Inferior parietal cortex (tissue), 1 donor: ENCODE measurements at regions not wholly inside any gene's neighbourhood (a gene's known extent, or its start where the extent isn't known, plus 50 kb on each side); places are given as distances from the start of the nearest gene placed in this dataset.

Experiments used
- DNase-seq: peaks from one replicate; pipeline ENCODE4 v3.0.0-alpha.2; 2016; ENCODE audit errors: extremely low spot score

GRCh38 chrX:42624524-42624923, 153.4 kb downstream of the PPP1R2C start:
- no peak for DNase-seq

GRCh38 chrX:42619068-42619467, 158.9 kb downstream of the PPP1R2C start:
- DNase-seq, result no peak

GRCh38 chrX:42616981-42617380, 161.0 kb downstream of the PPP1R2C start:
- no peak for DNase-seq

GRCh38 chrX:42615161-42615563, 162.8 kb downstream of the PPP1R2C start:
- DNase-seq, result no peak

- DNase-seq, result no peak
These were observed 171.4 kb downstream of the PPP1R2C start for GRCh38 chrX:42606591-42606990.

- no peak for DNase-seq
These were observed 173.7 kb downstream of the PPP1R2C start for GRCh38 chrX:42604302-42604701.

- DNase-seq, result no peak
These were observed 174.9 kb downstream of the PPP1R2C start for GRCh38 chrX:42603016-42603415.

GRCh38 chrX:42602566-42602965, 175.4 kb downstream of the PPP1R2C start:
- no peak for DNase-seq

GRCh38 chrX:42602136-42602535, 175.8 kb downstream of the PPP1R2C start:
- no peak for DNase-seq

GRCh38 chrX:42597481-42597880, 180.5 kb downstream of the PPP1R2C start:
- no peak for DNase-seq

- DNase-seq, result no peak
These were observed 191.9 kb downstream of the PPP1R2C start for GRCh38 chrX:42585842-42586621.

- no peak for DNase-seq
These were observed 200.0 kb downstream of the PPP1R2C start for GRCh38 chrX:42577936-42578470.

GRCh38 chrX:42567268-42567667, 210.7 kb downstream of the PPP1R2C start:
- peak; percentile 1 for DNase-seq

- no peak for DNase-seq
These were observed 212.2 kb downstream of the PPP1R2C start for GRCh38 chrX:42565739-42566138.

GRCh38 chrX:42546800-42547199, 231.2 kb downstream of the PPP1R2C start:
- no peak for DNase-seq

- DNase-seq, result no peak
These were observed 233.1 kb downstream of the PPP1R2C start for GRCh38 chrX:42544883-42545282.

GRCh38 chrX:42541554-42541953, 236.4 kb downstream of the PPP1R2C start:
- DNase-seq, result no peak

- DNase-seq, result no peak
These were observed 237.8 kb downstream of the PPP1R2C start for GRCh38 chrX:42540146-42540545.

- DNase-seq, result no peak
These were observed 239.6 kb downstream of the PPP1R2C start for GRCh38 chrX:42538405-42538804.

GRCh38 chrX:42536286-42536685, 241.7 kb downstream of the PPP1R2C start:
- no peak for DNase-seq

- DNase-seq, result no peak
These were observed 242.7 kb downstream of the PPP1R2C start for GRCh38 chrX:42535233-42535632.

GRCh38 chrX:42533761-42534160, 244.2 kb downstream of the PPP1R2C start:
- DNase-seq, result no peak

GRCh38 chrX:42531441-42531840, 246.5 kb downstream of the PPP1R2C start:
- no peak for DNase-seq

- no peak for DNase-seq
These were observed 247.9 kb downstream of the PPP1R2C start for GRCh38 chrX:42530027-42530426.
